GM21717 (cell line): ENCODE measurements at regions not wholly inside any gene's neighbourhood (a gene's known extent, or its start where the extent isn't known, plus 50 kb on each side); places are given as distances from the start of the nearest gene placed in this dataset.
A peak's percentile ranks its signal among the peaks of the same experiment; 100 is the strongest.

Experiments used
- ATAC-seq: cut with Tn5 transposase; IDR thresholded peaks from one replicate; pipeline ENCODE4 v1.9.1; 2021; ENCODE audit warnings: mild to moderate bottlenecking, moderate library complexity; ENCODE audit not compliant: unreplicated experiment

GRCh38 chr17:413706-414380, 61.2 kb upstream of the RPH3AL start:
- ATAC-seq: no peak

DNA sequence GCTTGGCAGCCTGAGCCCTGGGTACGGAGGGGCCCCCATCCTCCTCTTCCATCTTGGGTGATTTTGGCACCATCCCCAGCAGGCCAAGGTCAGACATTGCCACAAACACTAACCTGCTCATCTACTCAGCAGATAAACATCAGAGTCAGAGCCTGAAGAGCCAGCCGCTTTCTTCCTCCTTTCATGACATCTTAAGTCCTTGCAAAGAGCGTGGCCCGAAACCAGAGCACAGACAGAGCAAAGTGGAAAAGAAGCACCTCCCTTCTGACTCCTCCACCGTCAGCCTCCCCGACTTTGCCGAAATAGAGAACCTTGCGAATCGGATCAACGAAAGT, 60.4 kb upstream of the RPH3AL start:
- no peak for ATAC-seq

DNA sequence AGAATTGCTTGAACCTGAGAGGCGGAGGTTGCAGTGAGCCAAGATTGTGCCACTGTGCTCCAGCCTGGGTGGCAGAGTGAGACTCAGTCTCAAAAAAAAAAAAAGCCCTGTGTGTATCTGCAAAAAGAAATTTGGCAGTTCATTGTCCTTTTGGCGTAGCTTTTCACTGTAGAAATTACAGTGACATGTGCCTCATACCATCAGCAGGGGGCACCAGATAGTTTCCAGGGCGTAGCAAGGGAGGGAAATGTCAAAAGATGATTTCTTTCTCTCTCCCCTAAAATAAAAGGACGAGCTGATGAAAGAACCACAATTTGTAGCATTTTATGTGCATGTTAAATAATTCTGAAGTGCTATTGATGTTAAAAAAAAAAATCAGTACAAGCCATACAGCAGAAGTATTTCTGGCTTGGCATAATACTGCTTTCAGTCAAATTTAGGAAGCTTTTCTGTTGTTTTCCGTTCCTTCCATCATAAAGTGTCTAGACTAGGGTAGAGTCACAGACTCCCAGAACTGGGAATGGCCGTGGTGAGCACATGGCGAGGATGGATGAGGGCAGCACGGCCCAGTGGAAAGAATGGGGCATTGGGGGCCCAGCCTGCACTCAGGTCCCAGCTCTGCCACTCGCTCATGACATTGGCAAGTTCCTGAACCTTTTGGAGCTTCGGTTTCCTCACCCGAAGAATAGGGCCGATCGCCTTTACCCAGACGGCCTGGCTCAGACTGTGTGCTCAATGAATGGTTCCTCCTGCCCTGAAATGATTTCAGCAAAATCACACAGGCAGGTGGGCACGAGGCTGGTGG, 59.8 kb upstream of the RPH3AL start:
- no peak for ATAC-seq

DNA sequence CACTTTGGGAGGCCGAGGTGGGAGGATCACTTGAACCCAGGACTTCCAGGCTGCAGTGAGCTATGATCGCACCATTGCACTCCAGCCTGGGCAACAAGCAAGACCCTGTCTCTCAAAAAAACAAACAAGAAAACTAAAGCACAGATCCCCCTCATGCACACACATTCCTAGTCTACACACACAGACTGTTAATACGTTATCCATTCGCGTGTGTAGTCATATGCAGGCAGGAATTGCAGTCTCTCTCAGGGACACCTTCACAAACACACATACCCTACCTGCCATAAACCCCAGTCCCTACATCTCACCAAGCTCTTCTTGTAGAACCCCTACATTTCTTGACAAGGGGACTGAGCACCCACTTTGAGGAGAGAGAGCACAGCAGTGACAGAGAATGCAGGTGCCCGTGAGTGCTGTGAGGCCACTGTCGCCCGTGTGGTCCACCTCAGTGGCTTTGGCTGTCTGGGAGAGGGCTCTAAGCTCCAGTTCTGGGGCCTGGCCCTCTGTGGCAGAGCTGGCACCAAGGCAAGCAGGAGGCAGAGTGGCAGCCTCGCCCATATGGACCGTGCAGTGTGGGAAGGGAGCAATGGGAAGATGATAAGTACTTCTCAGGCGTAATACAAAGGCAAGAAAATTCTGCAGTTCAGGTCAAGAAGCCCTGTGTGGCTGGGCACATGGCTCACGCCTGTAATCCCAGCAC, 59.0 kb upstream of the RPH3AL start:
- ATAC-seq: no peak

- no peak for ATAC-seq
These were observed 58.2 kb upstream of the RPH3AL start for GRCh38 chr17:410543-411401.

DNA sequence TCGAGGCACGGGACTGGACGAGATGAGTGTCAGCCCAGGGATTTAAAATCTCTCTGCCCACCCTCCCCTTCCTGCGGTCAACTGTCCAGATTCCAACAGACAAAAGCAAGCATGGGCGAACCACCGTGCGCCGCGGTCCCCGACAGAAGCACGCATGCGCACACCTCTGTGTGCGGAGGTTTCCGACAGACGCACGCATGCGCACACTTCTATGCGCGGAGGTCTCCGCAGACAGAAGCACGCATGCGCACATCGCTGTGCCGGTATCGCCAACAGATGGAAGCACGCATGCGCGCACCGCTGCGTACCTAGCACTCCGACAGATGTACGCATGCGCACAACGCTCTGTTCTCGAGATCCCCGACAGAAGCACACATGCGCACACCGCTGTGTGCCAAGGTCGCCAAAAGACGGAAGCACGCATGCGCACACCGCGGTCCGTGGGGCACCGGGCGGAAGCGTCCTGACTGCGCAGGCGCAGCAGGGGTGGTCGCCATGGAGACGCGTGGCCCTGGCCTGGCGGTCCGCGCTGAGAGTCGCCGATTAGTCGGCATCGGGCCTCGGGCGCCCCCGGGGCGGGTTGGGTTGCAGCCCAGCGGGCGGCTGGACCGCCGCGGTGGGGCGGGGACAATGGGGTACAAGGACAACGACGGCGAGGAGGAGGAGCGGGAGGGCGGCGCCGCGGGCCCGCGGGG, 57.4 kb upstream of the RPH3AL start:
- ATAC-seq: peak; percentile 72

DNA sequence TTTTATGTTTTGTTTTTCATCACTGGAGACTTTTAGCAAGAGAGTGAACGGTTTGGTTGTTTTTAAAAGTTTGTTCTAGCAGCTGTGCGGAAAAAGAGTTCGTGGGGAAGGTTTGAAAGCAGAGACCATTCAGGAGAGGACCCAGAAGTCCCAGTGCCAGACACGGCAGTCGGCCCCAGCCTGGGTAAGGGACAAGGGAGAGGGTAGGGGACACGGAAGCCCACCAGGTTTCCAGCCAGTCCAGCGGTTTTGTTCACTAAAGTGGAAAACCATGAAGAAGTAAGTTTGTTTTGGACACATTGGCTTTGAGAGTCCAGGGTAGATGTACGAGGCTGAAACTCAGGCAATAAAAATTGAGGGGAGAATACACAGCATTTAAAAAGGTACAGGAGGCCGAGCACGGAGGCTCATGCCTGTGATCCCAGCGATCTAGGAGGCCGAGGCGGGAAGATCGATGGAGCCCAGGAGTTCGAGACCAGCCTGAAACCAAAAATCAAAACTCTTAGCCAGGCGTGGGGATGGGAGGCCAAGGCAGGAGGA, 56.8 kb upstream of the RPH3AL start:
- ATAC-seq: no peak

DNA sequence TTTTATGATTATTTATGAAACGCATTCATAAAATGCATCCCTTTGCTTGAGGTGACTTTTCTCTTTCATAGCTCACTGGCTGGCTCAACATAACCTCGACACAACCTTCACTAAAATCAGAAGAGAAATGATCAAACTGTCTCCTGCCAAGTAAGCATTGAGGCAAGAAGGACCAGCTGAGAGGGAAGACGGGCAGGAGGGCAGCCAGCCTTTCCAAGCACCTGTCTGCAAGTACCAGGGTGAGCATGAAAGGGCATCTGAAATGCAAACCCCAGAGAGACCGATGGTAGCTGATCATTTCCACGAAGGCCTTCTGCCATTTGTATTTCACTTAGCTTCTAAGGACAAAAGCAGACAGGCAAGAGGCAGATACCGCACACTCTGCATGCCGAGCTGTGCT, 52.1 kb upstream of the RPH3AL start:
- no peak for ATAC-seq
